Lower leg skin (tissue), 4 donors: ENCODE measurements at regions not wholly inside any gene's neighbourhood (a gene's known extent, or its start where the extent isn't known, plus 50 kb on each side); places are given as distances from the start of the nearest gene placed in this dataset.

Experiments
- DNase-seq, 2 donors: peaks; one replicate each; pipeline ENCODE4 v3.0.0-alpha.2; 2019; ENCODE audit warnings: low spot score in 2 of 2
- H3K4me3 ChIP-seq: fragments of 200-600 bp; sonication (generic); 2 replicates; pipeline ENCODE4 v1.5.1; 2017; ENCODE audit warnings: mild to moderate bottlenecking, low read depth; ENCODE audit not compliant: poor library complexity, severe bottlenecking
- CTCF ChIP-seq, 3 donors: fragments of 450-650 bp; IDR thresholded peaks; one replicate each; pipeline ENCODE4 v1.5.1; 2016; ENCODE audit warnings: antibody characterized with exemption in 3 of 3, mild to moderate bottlenecking in 3 of 3, moderate library complexity in 2 of 3
- POLR2A ChIP-seq, 2 donors: fragments of 450-650 bp; IDR thresholded peaks; one replicate each; pipeline ENCODE4 v1.6.1; 2016 to 2017; ENCODE audit warnings: antibody characterized with exemption in 2 of 2, mild to moderate bottlenecking in 1 of 2, moderate library complexity in 1 of 2
- WGBS, 2 donors: methylation state at CpG; one replicate each; pipeline ENCODE4 v1.1.5; 2018; 5-methylcytosine and 5-hydroxymethylcytosine counted together
- intact Hi-C: fragments of 100-400 bp; cut with DNase I; formaldehyde crosslinking; loops from one replicate; pipeline ENCODE4 v1.15.0; 2023; ENCODE audit warnings: low total_unique reads

GRCh38 chr7:60017-60675 is 132.2 kb upstream of the FAM20C start:
- TF ChIP-seq POLR2A (IDR thresholded peaks at IDR 0.05) (no peak), CTCF (IDR thresholded peaks at IDR 0.05) (no peak)
- intact Hi-C loops, result no loop called here
- no peak for DNase-seq
- 80 to 92% methylated on average over 15 to 16 of the region's 16 CpGs for WGBS, 2 donors
- H3K4me3 ChIP-seq, result no peak overlapping the region

GRCh38 chr7:60706-61105 is 131.7 kb upstream of the FAM20C start:
- TF ChIP-seq CTCF (IDR thresholded peaks at IDR 0.05) (no peak), POLR2A (IDR thresholded peaks at IDR 0.05) (no peak)
- intact Hi-C loops, result no loop called here
- 90 to 91% methylated on average over 9 of the region's 9 CpGs for WGBS, 2 donors
- DNase-seq, result no peak
- no peak overlapping the region for H3K4me3 ChIP-seq

- 74 to 82% methylated on average over 9 of the region's 9 CpGs for WGBS, 2 donors
- TF ChIP-seq CTCF (IDR thresholded peaks at IDR 0.05) (no peak), POLR2A (IDR thresholded peaks at IDR 0.05) (no peak)
- H3K4me3 ChIP-seq, result no peak overlapping the region
- intact Hi-C loops, result no loop called here
- no peak for DNase-seq
Measured at GRCh38 chr7:61111-61510, 131.3 kb upstream of the FAM20C start.

- no peak for TF ChIP-seq CTCF (IDR thresholded peaks at IDR 0.05)
- TF ChIP-seq POLR2A (IDR thresholded peaks at IDR 0.05), result no peak
- no peak overlapping the region for H3K4me3 ChIP-seq
- WGBS, 2 donors, result 82 to 86% methylated on average over 18 of the region's 18 CpGs
- intact Hi-C loops, result no loop called here
- DNase-seq, result no peak
Measured at GRCh38 chr7:61576-62360, 130.6 kb upstream of the FAM20C start.

- no peak overlapping the region for H3K4me3 ChIP-seq
- DNase-seq, result no peak
- 91 to 92% methylated on average over 16 to 26 of the region's 26 CpGs for WGBS, 2 donors
- intact Hi-C loops, result no loop called here
- TF ChIP-seq CTCF (IDR thresholded peaks at IDR 0.05) (no peak), POLR2A (IDR thresholded peaks at IDR 0.05) (no peak)
Measured at GRCh38 chr7:62361-63116, 129.8 kb upstream of the FAM20C start.
